Muscle of arm (tissue), 1 donor: ENCODE measurements at regions not wholly inside any gene's neighbourhood (a gene's known extent, or its start where the extent isn't known, plus 50 kb on each side); places are given as distances from the start of the nearest gene placed in this dataset.

Experiments
- DNase-seq: peaks from one replicate; pipeline ENCODE4 v3.0.0-alpha.2; 2013

- DNase-seq = no peak
Observed at GRCh38 chr6:84421031-84421430, 193.6 kb upstream of the CEP162 start.

- DNase-seq = no peak
Observed at GRCh38 chr6:84417260-84417659, 189.8 kb upstream of the CEP162 start.

- no peak for DNase-seq
Observed at GRCh38 chr6:84416043-84416657, 188.7 kb upstream of the CEP162 start.

- no peak for DNase-seq
Observed at GRCh38 chr6:84415517-84415916, 188.1 kb upstream of the CEP162 start.

GRCh38 chr6:84415068-84415467 lies 187.6 kb upstream of the CEP162 start:
- DNase-seq = no peak

- DNase-seq = no peak
Observed at GRCh38 chr6:84414531-84414930, 187.1 kb upstream of the CEP162 start.

- no peak for DNase-seq
Observed at GRCh38 chr6:84411060-84411629, 183.7 kb upstream of the CEP162 start.

GRCh38 chr6:84409911-84410310 lies 182.5 kb upstream of the CEP162 start:
- DNase-seq = no peak

GRCh38 chr6:84408028-84408427 lies 180.6 kb upstream of the CEP162 start:
- no peak for DNase-seq

- no peak for DNase-seq
Observed at GRCh38 chr6:84403545-84403944, 176.1 kb upstream of the CEP162 start.

GRCh38 chr6:84399003-84399402 lies 171.6 kb upstream of the CEP162 start:
- DNase-seq = no peak

- no peak for DNase-seq
Observed at GRCh38 chr6:84392261-84392660, 164.8 kb upstream of the CEP162 start.

GRCh38 chr6:84390851-84391250 lies 163.4 kb upstream of the CEP162 start:
- no peak for DNase-seq

- DNase-seq = no peak
Observed at GRCh38 chr6:84390334-84390733, 162.9 kb upstream of the CEP162 start.

- DNase-seq = no peak
Observed at GRCh38 chr6:84379142-84379541, 151.7 kb upstream of the CEP162 start.

GRCh38 chr6:84372290-84372689 lies 144.8 kb upstream of the CEP162 start:
- no peak for DNase-seq

GRCh38 chr6:84371681-84372080 lies 144.2 kb upstream of the CEP162 start:
- no peak for DNase-seq

GRCh38 chr6:84362193-84362821 lies 134.9 kb upstream of the CEP162 start:
- DNase-seq = no peak

GRCh38 chr6:84361372-84362192 lies 134.1 kb upstream of the CEP162 start:
- no peak for DNase-seq

GRCh38 chr6:84360039-84360438 lies 132.6 kb upstream of the CEP162 start:
- no peak for DNase-seq

- DNase-seq = no peak
Observed at GRCh38 chr6:84358581-84358980, 131.1 kb upstream of the CEP162 start.

- DNase-seq = no peak
Observed at GRCh38 chr6:84357631-84358030, 130.2 kb upstream of the CEP162 start.

GRCh38 chr6:84356907-84357306 lies 129.5 kb upstream of the CEP162 start:
- no peak for DNase-seq
